Hepatocyte (in vitro differentiated cells): ENCODE measurements at regions not wholly inside any gene's neighbourhood (a gene's known extent, or its start where the extent isn't known, plus 50 kb on each side); places are given as distances from the start of the nearest gene placed in this dataset.
A peak's percentile ranks its signal among the peaks of the same experiment; 100 is the strongest.

Source experiments
- DNase-seq: peaks from one replicate; pipeline ENCODE4 v3.0.0-alpha.2; 2016; ENCODE audit warnings: low spot score
- H2AFZ ChIP-seq: fragments of 200-600 bp; sonication (generic); 2 replicates; pipeline ENCODE4 v1.6.0; 2016; ENCODE audit warnings: antibody characterized with exemption, mild to moderate bottlenecking
- H3K27ac ChIP-seq: fragments of 200-600 bp; sonication (generic); 2 replicates; pipeline ENCODE4 v1.5.1; 2016; ENCODE audit warnings: mild to moderate bottlenecking
- H3K27me3 ChIP-seq: fragments of 200-600 bp; sonication (generic); 2 replicates; pipeline ENCODE4 v1.6.1; 2016
- H3K36me3 ChIP-seq: fragments of 200-600 bp; sonication (generic); replicated peaks from 2 replicates; pipeline ENCODE4 v1.5.1; 2016; ENCODE audit warnings: low read depth; ENCODE audit not compliant: insufficient read depth
- H3K4me1 ChIP-seq: fragments of 200-600 bp; sonication (generic); 2 replicates; pipeline ENCODE4 v1.5.1; 2016; ENCODE audit warnings: mild to moderate bottlenecking, moderate library complexity; ENCODE audit not compliant: insufficient read depth
- H3K4me2 ChIP-seq: fragments of 200-600 bp; sonication (generic); 2 replicates; pipeline ENCODE4 v1.6.0; 2016
- H3K4me3 ChIP-seq: fragments of 200-600 bp; sonication (generic); 2 replicates; pipeline ENCODE4 v1.5.1; 2016; ENCODE audit warnings: mild to moderate bottlenecking
- H3K79me2 ChIP-seq: fragments of 200-600 bp; sonication (generic); 2 replicates; pipeline ENCODE4 v1.6.0; 2017; ENCODE audit warnings: mild to moderate bottlenecking
- H3K9me2 ChIP-seq: fragments of 200-600 bp; sonication (generic); replicated peaks from 2 replicates; pipeline ENCODE4 v1.6.0; 2017; ENCODE audit warnings: mild to moderate bottlenecking; ENCODE audit not compliant: insufficient read depth
- H3K9me3 ChIP-seq: fragments of 200-600 bp; sonication (generic); 2 replicates; pipeline ENCODE4 v1.5.1; 2016; ENCODE audit warnings: low read depth, mild to moderate bottlenecking
- H4K20me1 ChIP-seq: fragments of 200-600 bp; sonication (generic); 2 replicates; pipeline ENCODE4 v1.6.0; 2016; ENCODE audit warnings: mild to moderate bottlenecking; ENCODE audit not compliant: insufficient read depth, poor library complexity, severe bottlenecking
- CTCF ChIP-seq: fragments of 200-600 bp; sonication (generic); IDR thresholded peaks from 2 replicates; pipeline ENCODE4 v1.5.1; 2016; ENCODE audit warnings: antibody characterized with exemption, mild to moderate bottlenecking; ENCODE audit not compliant: poor library complexity
- EZH2 ChIP-seq: fragments of 200-600 bp; sonication (generic); IDR thresholded peaks from 2 replicates; pipeline ENCODE4 v1.6.1; 2016; ENCODE audit warnings: antibody characterized with exemption, mild to moderate bottlenecking, borderline replicate concordance
- EZH2phosphoT487 ChIP-seq: fragments of 200-600 bp; sonication (generic); IDR thresholded peaks from one replicate; pipeline ENCODE4 v1.6.1; 2018; ENCODE audit warnings: antibody characterized with exemption, mild to moderate bottlenecking, low read depth, moderate library complexity; ENCODE audit not compliant: unreplicated experiment, severe bottlenecking
- WGBS: methylation state at CpG from one replicate; pipeline ENCODE4 v1.1.6; 2016; ENCODE audit warnings: low lambda C conversion rate; ENCODE audit errors: missing lambda C conversion rate; 5-methylcytosine and 5-hydroxymethylcytosine counted together

DNA sequence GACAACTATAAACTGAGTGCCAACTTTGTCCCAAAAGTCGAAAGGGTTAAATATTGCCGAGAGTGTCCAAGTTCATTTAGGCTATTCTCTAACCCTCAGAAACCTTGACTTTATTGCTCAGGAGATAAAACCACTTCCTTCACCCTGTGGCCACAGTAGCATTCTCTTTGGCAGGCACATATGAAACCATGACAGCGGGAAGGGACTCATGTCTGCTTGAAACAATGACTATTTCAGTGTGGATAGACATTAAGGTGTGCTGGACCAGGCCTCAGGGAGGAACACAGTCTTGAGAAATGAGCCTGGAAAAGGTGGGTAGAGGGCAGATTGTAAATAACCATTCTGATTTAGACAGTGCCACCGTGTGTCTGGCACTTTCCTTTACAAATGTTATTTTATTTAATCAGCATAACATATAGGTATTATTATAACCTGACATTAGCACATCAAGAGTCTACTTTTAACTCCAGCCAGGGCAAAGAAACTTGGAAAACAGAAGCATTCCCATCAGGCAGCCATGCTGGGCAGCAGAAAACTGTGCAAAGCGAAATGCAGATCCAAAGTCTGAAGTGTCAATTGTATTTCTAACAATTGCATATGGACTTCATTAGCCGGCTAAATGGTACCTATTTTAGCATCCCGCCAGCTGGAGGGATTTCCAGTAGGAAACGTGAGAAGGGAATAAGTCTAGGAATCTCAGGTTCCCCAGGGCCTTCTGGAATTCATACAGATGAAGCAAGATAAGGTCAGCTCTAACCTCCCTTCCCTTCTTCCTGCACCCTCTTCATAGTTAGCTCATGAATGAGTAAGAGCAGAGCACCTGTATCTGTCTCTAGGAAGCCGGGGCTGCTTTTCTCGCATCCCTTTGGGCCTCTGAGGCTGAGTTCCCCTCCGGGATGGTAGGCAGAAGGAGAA, 212.8 kb upstream of the ELAC2 start:
- Histone ChIP-seq H2AFZ (no peak overlapping the region), H3K4me3 (no peak overlapping the region), H3K27me3 (no peaks in the 10 kb centered on the region), H4K20me1 (no peaks in the 10 kb centered on the region), H3K9me3 (no peaks in the 10 kb centered on the region), H3K27ac (no peak overlapping the region), H3K36me3 (no peaks in the 10 kb centered on the region), H3K4me1 (no peaks in the 10 kb centered on the region), H3K4me2 (no peak overlapping the region), H3K79me2 (no peaks in the 10 kb centered on the region), H3K9me2 (no peaks in the 10 kb centered on the region)
- no peak for DNase-seq
- WGBS, result 65% methylated on average over 11 of the region's 11 CpGs
- TF ChIP-seq EZH2, result no peak
- TF ChIP-seq EZH2phosphoT487, result no peak
- no peak for TF ChIP-seq CTCF

DNA sequence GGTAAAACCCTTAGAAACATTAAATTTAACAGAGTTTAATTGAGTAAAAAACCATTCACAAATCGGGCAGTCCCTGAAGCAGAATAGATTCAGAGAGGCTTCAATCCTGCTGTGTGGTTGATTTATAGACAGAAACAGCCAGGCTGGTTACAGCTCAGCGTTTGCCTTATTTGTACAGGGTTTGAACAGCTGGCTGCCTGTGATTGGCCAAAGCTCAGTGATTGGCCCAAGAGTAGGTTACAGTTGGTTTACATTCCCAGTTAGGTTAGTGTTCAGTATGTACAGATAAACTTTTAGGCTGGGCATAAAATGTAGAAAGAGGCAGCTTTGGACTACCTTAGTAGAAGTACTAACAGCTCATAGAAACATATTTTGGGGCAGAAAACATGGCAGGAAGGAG, 210.4 kb upstream of the ELAC2 start:
- Histone ChIP-seq H3K27me3 (no peaks in the 10 kb centered on the region), H3K4me1 (peaks cover under 1% of the 10 kb centered on the region), H3K79me2 (no peaks in the 10 kb centered on the region), H4K20me1 (no peaks in the 10 kb centered on the region), H3K4me2 (no peak overlapping the region), H3K9me2 (no peaks in the 10 kb centered on the region), H3K36me3 (no peaks in the 10 kb centered on the region), H3K9me3 (no peaks in the 10 kb centered on the region), H2AFZ (no peak overlapping the region), H3K27ac (no peak overlapping the region), H3K4me3 (no peak overlapping the region)
- 64% methylated on average over 2 of the region's 2 CpGs for WGBS
- TF ChIP-seq EZH2 (no peak), EZH2phosphoT487 (no peak), CTCF (no peak)
- DNase-seq, result no peak

- no peaks in the 10 kb centered on the region for H3K9me3 ChIP-seq
- no peaks in the 10 kb centered on the region for H3K79me2 ChIP-seq
- no peak overlapping the region for H3K4me3 ChIP-seq
- WGBS, result 25% methylated on average over 4 of the region's 4 CpGs
- H2AFZ ChIP-seq, result no peak overlapping the region
- no peaks in the 10 kb centered on the region for H4K20me1 ChIP-seq
- H3K4me2 ChIP-seq, result peak overlapping the region; percentile 51
- no peaks in the 10 kb centered on the region for H3K27me3 ChIP-seq
- H3K9me2 ChIP-seq, result no peaks in the 10 kb centered on the region
- H3K27ac ChIP-seq, result no peak overlapping the region
- no peak for DNase-seq
- TF ChIP-seq CTCF, result no peak
- TF ChIP-seq EZH2phosphoT487, result no peak
- TF ChIP-seq EZH2, result no peak
- no peaks in the 10 kb centered on the region for H3K36me3 ChIP-seq
- peaks cover 5% of the 10 kb centered on the region for H3K4me1 ChIP-seq
Observed at GRCh38 chr17:13222975-13223374, 205.1 kb upstream of the ELAC2 start.

- Histone ChIP-seq H3K27me3 (no peaks in the 10 kb centered on the region), H3K4me1 (no peaks in the 10 kb centered on the region), H3K4me3 (no peak overlapping the region), H3K4me2 (no peak overlapping the region), H3K9me3 (no peaks in the 10 kb centered on the region), H3K36me3 (no peaks in the 10 kb centered on the region), H3K27ac (no peak overlapping the region), H3K9me2 (no peaks in the 10 kb centered on the region), H2AFZ (no peak overlapping the region), H4K20me1 (no peaks in the 10 kb centered on the region), H3K79me2 (no peaks in the 10 kb centered on the region)
- TF ChIP-seq CTCF (no peak), EZH2 (no peak), EZH2phosphoT487 (no peak)
- DNase-seq, result no peak
Observed at GRCh38 chr17:13212860-13213259, 195.0 kb upstream of the ELAC2 start.
